C4-2B (cell line): ENCODE measurements at regions not wholly inside any gene's neighbourhood (a gene's known extent, or its start where the extent isn't known, plus 50 kb on each side); places are given as distances from the start of the nearest gene placed in this dataset.

Experiments
- ZFX ChIP-seq: fragments of 450-650 bp; IDR thresholded peaks from 2 replicates; pipeline ENCODE4 v1.6.1; 2017
- TF ChIP-seq, protein P1 (sequence below): fragments of 450-650 bp; conservative IDR thresholded peaks from 2 replicates; pipeline ENCODE4 v1.5.1; 2017; ENCODE audit warnings: mild to moderate bottlenecking

DNA sequence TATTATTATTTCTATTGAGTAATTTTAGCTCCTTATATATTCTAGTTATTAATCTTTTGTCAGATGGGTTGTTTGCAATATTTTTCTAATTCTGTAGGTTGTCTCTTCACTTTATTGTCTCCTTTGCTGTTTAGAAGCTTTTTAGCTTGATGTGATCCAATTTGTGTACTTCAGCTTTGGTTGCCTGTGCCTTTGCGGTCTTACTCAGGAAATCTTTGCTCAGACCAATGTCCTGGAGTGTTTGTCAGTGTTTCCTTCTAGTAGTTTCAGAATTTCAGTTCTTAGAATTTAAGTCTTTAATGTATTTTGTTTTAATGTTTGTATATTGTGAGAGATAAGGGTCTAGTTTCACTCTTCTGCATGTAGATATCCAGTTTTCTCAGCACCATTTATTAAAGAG is 916.0 kb upstream of the EYS start:
- TF ChIP-seq, protein P1, sequence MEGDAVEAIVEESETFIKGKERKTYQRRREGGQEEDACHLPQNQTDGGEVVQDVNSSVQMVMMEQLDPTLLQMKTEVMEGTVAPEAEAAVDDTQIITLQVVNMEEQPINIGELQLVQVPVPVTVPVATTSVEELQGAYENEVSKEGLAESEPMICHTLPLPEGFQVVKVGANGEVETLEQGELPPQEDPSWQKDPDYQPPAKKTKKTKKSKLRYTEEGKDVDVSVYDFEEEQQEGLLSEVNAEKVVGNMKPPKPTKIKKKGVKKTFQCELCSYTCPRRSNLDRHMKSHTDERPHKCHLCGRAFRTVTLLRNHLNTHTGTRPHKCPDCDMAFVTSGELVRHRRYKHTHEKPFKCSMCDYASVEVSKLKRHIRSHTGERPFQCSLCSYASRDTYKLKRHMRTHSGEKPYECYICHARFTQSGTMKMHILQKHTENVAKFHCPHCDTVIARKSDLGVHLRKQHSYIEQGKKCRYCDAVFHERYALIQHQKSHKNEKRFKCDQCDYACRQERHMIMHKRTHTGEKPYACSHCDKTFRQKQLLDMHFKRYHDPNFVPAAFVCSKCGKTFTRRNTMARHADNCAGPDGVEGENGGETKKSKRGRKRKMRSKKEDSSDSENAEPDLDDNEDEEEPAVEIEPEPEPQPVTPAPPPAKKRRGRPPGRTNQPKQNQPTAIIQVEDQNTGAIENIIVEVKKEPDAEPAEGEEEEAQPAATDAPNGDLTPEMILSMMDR, result no peak
- no peak for TF ChIP-seq ZFX
